Transverse colon (tissue), 4 donors: ENCODE measurements at regions not wholly inside any gene's neighbourhood (a gene's known extent, or its start where the extent isn't known, plus 50 kb on each side); places are given as distances from the start of the nearest gene placed in this dataset.

ENCODE experiments used
- DNase-seq: peaks from one replicate; pipeline ENCODE4 v3.0.0-alpha.2; 2019
- H3K27ac ChIP-seq, 4 donors: fragments of 200-600 bp; sonication (generic); 2 replicates each; pipeline ENCODE4 v1.5.1; 2016 to 2018; ENCODE audit warnings: inconsistent platforms in 4 of 4
- H3K27me3 ChIP-seq: fragments of 200-600 bp; sonication (generic); 2 replicates; pipeline ENCODE4 v1.5.1; 2017; ENCODE audit warnings: inconsistent platforms
- H3K36me3 ChIP-seq, 4 donors: fragments of 200-600 bp; sonication (generic); 2 replicates each; pipeline ENCODE4 v1.5.1; 2017 to 2019; ENCODE audit warnings: inconsistent platforms in 4 of 4
- H3K4me1 ChIP-seq, 4 donors: fragments of 200-600 bp; sonication (generic); 2 replicates each; pipeline ENCODE4 v1.5.1; 2017 to 2020; ENCODE audit warnings: inconsistent platforms in 4 of 4
- H3K4me3 ChIP-seq, 4 donors: fragments of 200-600 bp; sonication (generic); 1 replicate in 1 of 4; 2 replicates in 3 of 4; pipeline versions ENCODE4 v1.5.1 to v1.6.1; 2017 to 2019; ENCODE audit warnings: inconsistent platforms in 4 of 4
- H3K9me3 ChIP-seq, 2 donors: fragments of 200-600 bp; sonication (generic); 2 replicates each; pipeline ENCODE4 v1.5.1; 2017 to 2019; ENCODE audit warnings: inconsistent platforms in 2 of 2
- EP300 ChIP-seq: sonication (generic); formaldehyde crosslinking; IDR thresholded peaks from one replicate; pipeline ENCODE4 v1.6.1; 2017; ENCODE audit warnings: antibody characterized with exemption, low read depth
- POLR2A ChIP-seq: fragments of 450-650 bp; IDR thresholded peaks from one replicate; pipeline ENCODE4 v1.6.1; 2016; ENCODE audit warnings: antibody characterized with exemption, mild to moderate bottlenecking, moderate library complexity
- POLR2AphosphoS5 ChIP-seq, 3 donors: sonication (generic); formaldehyde crosslinking; IDR thresholded peaks; one replicate each; pipeline ENCODE4 v1.6.1; 2016; ENCODE audit warnings: antibody characterized with exemption in 3 of 3
- WGBS, 2 donors: methylation state at CpG; one replicate each; pipeline ENCODE4 v1.1.5; 2018; ENCODE audit warnings: low coverage in 1 of 2; 5-methylcytosine and 5-hydroxymethylcytosine counted together
- in situ Hi-C, 4 donors: fragments of 200-750 bp; cut with MboI; loops; one replicate each; pipeline versions ENCODE4 v1.15.0 to v1.15.1; 2017; ENCODE audit warnings: low sequenced_read_pairs in 3 of 4, low pct_ligation_motif_present in 1 of 4, low pct_unique_long_range_greater_than_20kb in 1 of 4
- intact Hi-C: fragments of 100-400 bp; cut with DNase I; formaldehyde crosslinking; loops from one replicate; pipeline ENCODE4 v1.15.1; 2023; ENCODE audit warnings: low total_unique reads
- TF ChIP-seq, protein P1 (sequence below), 5 experiments: fragments of 200-600 bp in 3 of 5; fragments of 450-650 bp in 2 of 5; sonication (generic) in 3 of 5; IDR thresholded peaks; 1 replicate in 2 of 5; 2 replicates in 3 of 5; pipeline ENCODE4 v1.5.1; 2016 to 2017; ENCODE audit warnings: antibody characterized with exemption in 5 of 5, inconsistent platforms in 3 of 5, mild to moderate bottlenecking in 2 of 5, moderate library complexity in 1 of 5

DNA sequence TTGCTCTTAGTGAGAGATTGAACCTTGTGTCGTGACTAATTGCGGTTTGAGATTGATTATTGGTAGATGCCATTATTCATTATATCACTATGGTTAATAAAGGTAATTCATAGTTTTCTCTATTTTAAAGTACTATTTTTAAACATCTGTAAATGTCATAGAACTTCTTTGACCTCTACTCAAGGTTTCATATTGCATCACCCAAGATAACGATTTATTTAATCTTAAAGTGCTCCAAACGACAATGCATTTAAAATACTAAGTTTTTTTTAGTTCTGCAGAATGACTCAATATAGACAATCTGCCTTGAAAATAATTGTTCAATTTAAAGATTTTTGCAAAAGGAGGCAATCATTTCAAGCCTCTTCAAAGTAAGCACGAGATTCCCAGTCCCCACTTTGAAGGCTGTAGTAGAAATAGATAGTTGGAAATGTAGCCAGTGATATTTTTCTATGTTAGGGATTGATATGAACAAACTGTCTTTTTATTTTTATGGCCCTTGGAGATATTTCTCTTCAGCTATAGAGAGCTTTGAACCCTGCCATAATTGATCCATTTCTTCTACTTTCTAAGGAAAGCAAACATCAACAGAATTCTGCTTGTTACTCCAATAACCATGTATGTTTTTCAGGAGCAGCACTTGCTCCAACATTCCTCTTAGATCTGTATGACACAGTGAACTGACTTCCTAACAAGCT lies 114.2 kb upstream of the PALMD start:
- DNase-seq: no peak
- H3K27me3 ChIP-seq: no peaks in the 10 kb centered on the region
- no peaks in the 10 kb centered on the region for H3K9me3 ChIP-seq
- intact Hi-C loops: no loop called here
- H3K27ac ChIP-seq: no peak overlapping the region
- no peak overlapping the region for H3K4me3 ChIP-seq
- no peaks in the 10 kb centered on the region for H3K36me3 ChIP-seq
- no peaks in the 10 kb centered on the region for H3K4me1 ChIP-seq
- TF ChIP-seq, protein P1, sequence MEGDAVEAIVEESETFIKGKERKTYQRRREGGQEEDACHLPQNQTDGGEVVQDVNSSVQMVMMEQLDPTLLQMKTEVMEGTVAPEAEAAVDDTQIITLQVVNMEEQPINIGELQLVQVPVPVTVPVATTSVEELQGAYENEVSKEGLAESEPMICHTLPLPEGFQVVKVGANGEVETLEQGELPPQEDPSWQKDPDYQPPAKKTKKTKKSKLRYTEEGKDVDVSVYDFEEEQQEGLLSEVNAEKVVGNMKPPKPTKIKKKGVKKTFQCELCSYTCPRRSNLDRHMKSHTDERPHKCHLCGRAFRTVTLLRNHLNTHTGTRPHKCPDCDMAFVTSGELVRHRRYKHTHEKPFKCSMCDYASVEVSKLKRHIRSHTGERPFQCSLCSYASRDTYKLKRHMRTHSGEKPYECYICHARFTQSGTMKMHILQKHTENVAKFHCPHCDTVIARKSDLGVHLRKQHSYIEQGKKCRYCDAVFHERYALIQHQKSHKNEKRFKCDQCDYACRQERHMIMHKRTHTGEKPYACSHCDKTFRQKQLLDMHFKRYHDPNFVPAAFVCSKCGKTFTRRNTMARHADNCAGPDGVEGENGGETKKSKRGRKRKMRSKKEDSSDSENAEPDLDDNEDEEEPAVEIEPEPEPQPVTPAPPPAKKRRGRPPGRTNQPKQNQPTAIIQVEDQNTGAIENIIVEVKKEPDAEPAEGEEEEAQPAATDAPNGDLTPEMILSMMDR (IDR thresholded peaks at IDR 0.05): no peak
- TF ChIP-seq POLR2A (no peak), POLR2AphosphoS5 (IDR thresholded peaks at IDR 0.05) (no peak), EP300 (no peak)
- in situ Hi-C loops: no loop called here
- WGBS, 2 donors: 73 to 84% methylated on average over 5 of the region's 5 CpGs

DNA sequence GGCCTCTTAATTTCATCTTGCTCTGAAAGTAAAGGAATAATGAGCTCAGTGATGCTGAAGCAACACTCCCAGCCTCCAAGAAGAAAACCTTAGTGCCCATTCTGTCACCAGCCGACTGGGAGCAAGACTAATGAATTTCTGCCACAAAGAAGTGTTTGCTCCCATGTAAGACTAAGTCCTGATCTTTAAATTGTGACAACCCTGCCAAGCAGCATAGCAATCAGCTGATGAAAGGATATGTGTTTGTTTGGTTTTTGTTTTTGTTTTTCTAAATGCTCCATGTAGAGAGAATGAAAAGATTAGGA lies 113.7 kb upstream of the PALMD start:
- no peak for DNase-seq
- Histone ChIP-seq H3K36me3 (no peaks in the 10 kb centered on the region), H3K4me1 (no peaks in the 10 kb centered on the region), H3K27me3 (no peaks in the 10 kb centered on the region), H3K9me3 (no peaks in the 10 kb centered on the region), H3K4me3 (no peak overlapping the region), H3K27ac (no peak overlapping the region)
- WGBS, 2 donors: 33 to 56% methylated on average over 1 of the region's 1 CpG
- in situ Hi-C loops: no loop called here
- no peak for TF ChIP-seq EP300
- no peak for TF ChIP-seq POLR2A
- TF ChIP-seq, protein P1 (IDR thresholded peaks at IDR 0.05): no peak
- TF ChIP-seq POLR2AphosphoS5 (IDR thresholded peaks at IDR 0.05): no peak
- intact Hi-C loops: no loop called here

DNA sequence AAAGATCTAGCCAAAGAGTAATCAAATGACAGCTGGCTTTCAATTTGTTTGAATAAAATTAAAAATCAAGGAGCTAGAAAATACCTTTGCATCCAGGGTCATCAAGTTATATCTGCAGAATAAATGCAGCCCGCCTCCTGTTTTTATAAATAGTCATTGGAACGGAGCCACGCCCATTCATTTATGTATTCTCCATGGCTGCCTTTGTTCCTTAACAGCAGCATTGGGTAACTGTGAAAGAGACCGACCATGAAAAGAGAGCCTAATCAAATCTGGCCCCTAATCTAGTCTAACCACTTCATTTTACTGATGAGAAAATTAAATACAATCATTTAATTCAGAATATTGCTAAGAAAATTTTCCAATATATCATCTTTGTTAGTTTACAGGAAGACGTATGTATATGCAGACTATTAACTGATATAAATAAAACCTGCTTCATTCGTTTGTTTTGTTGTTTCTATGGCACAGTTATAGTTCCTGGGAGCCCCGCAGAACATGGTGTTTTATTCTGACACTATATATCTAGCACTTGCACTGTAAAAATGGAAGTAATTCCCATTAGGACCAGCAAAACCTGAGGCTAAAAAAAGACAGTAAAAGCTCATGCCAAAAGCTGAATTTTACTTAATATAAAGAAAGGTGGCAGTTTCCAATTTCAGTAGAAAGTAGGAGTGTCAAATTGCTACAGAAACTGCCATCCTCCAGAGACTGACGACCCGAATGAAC lies 111.8 kb upstream of the PALMD start:
- Histone ChIP-seq H3K4me1 (no peaks in the 10 kb centered on the region), H3K4me3 (no peak overlapping the region), H3K27me3 (no peaks in the 10 kb centered on the region), H3K36me3 (no peaks in the 10 kb centered on the region), H3K9me3 (no peaks in the 10 kb centered on the region), H3K27ac (no peak overlapping the region)
- in situ Hi-C loops (no loop called here), intact Hi-C loops (no loop called here)
- 56 to 64% methylated on average over 9 of the region's 9 CpGs for WGBS, 2 donors
- TF ChIP-seq, protein P1 (IDR thresholded peaks at IDR 0.05): no peak
- TF ChIP-seq POLR2A (no peak), EP300 (no peak), POLR2AphosphoS5 (IDR thresholded peaks at IDR 0.05) (no peak)
- DNase-seq: no peak

- no peaks in the 10 kb centered on the region for H3K36me3 ChIP-seq
- in situ Hi-C loops (no loop called here), intact Hi-C loops (no loop called here)
- no peak overlapping the region for H3K27ac ChIP-seq
- no peak for DNase-seq
- 29 to 58% methylated on average over 1 of the region's 1 CpG for WGBS, 2 donors
- H3K27me3 ChIP-seq: no peaks in the 10 kb centered on the region
- H3K4me1 ChIP-seq: no peaks in the 10 kb centered on the region
- H3K9me3 ChIP-seq: no peaks in the 10 kb centered on the region
- H3K4me3 ChIP-seq: no peak overlapping the region
- no peak for TF ChIP-seq POLR2A
- TF ChIP-seq POLR2AphosphoS5 (IDR thresholded peaks at IDR 0.05): no peak
- no peak for TF ChIP-seq EP300
- TF ChIP-seq, protein P1 (IDR thresholded peaks at IDR 0.05): no peak
These were observed 111.3 kb upstream of the PALMD start for GRCh38 chr1:99534638-99534930.
